ENCODE measurements at regions not wholly inside any gene's neighbourhood (a gene's known extent, or its start where the extent isn't known, plus 50 kb on each side); places are given as distances from the start of the nearest gene placed in this dataset.

- intact Hi-C loops (cut with DNase I), result no loop called here
- Histone ChIP-seq H3K36me3 (no peaks in the 10 kb centered on the region), H3K27me3 (no peaks in the 10 kb centered on the region), H3K9me3 (no peaks in the 10 kb centered on the region), H3K9ac (ENCODE audit: low read depth in 2 of 2, low read length in 2 of 2) (no peak overlapping the region), H3K4me1 (no peaks in the 10 kb centered on the region), H3K27ac (no peak overlapping the region), H3K4me3 (no peak overlapping the region)
- no peak for TF ChIP-seq CTCF (IDR thresholded peaks at IDR 0.05)
- DNase-seq, result no peak
Observed at GRCh38 chr6:168979254-168979653, 274.4 kb downstream of the THBS2 start.

GRCh38 chr6:168972128-168972527, 281.5 kb downstream of the THBS2 start:
- H3K9me3 ChIP-seq, result no peaks in the 10 kb centered on the region
- DNase-seq, result no peak
- no peaks in the 10 kb centered on the region for H3K4me1 ChIP-seq
- no peaks in the 10 kb centered on the region for H3K36me3 ChIP-seq
- H3K27ac ChIP-seq, result no peak overlapping the region
- no peak for TF ChIP-seq CTCF (IDR thresholded peaks at IDR 0.05)
- intact Hi-C loops (cut with DNase I), result no loop called here
- H3K9ac ChIP-seq (ENCODE audit: low read depth in 2 of 2, low read length in 2 of 2), result no peak overlapping the region
- H3K4me3 ChIP-seq, result no peak overlapping the region
- H3K27me3 ChIP-seq, result no peaks in the 10 kb centered on the region

- Histone ChIP-seq H3K4me1 (no peaks in the 10 kb centered on the region), H3K36me3 (no peaks in the 10 kb centered on the region), H3K4me3 (no peak overlapping the region), H3K9me3 (no peaks in the 10 kb centered on the region), H3K9ac (ENCODE audit: low read depth in 2 of 2, low read length in 2 of 2) (no peak overlapping the region), H3K27me3 (no peaks in the 10 kb centered on the region), H3K27ac (no peak overlapping the region)
- no peak for TF ChIP-seq CTCF (IDR thresholded peaks at IDR 0.05)
- intact Hi-C loops (cut with DNase I), result no loop called here
- DNase-seq, result no peak
Observed at GRCh38 chr6:168971549-168971948, 282.1 kb downstream of the THBS2 start.

GRCh38 chr6:168968801-168969200, 284.8 kb downstream of the THBS2 start:
- H3K9ac ChIP-seq (ENCODE audit: low read depth in 2 of 2, low read length in 2 of 2), result no peak overlapping the region
- H3K27ac ChIP-seq, result no peak overlapping the region
- no peaks in the 10 kb centered on the region for H3K27me3 ChIP-seq
- intact Hi-C loops (cut with DNase I), result no loop called here
- no peak for TF ChIP-seq CTCF (IDR thresholded peaks at IDR 0.05)
- H3K4me3 ChIP-seq, result no peak overlapping the region
- no peaks in the 10 kb centered on the region for H3K9me3 ChIP-seq
- H3K36me3 ChIP-seq, result no peaks in the 10 kb centered on the region
- H3K4me1 ChIP-seq, result no peaks in the 10 kb centered on the region
- DNase-seq, result no peak

- Histone ChIP-seq H3K36me3 (no peaks in the 10 kb centered on the region), H3K4me3 (no peak overlapping the region), H3K27me3 (no peaks in the 10 kb centered on the region), H3K9ac (ENCODE audit: low read depth in 2 of 2, low read length in 2 of 2) (no peak overlapping the region), H3K4me1 (no peaks in the 10 kb centered on the region), H3K9me3 (no peaks in the 10 kb centered on the region), H3K27ac (no peak overlapping the region)
- no peak for TF ChIP-seq CTCF (IDR thresholded peaks at IDR 0.05)
- peak; percentile 23 for DNase-seq
- intact Hi-C loops (cut with DNase I), result no loop called here
Observed at GRCh38 chr6:168968228-168968627, 285.4 kb downstream of the THBS2 start.
